Raji (cell line): ENCODE measurements at regions not wholly inside any gene's neighbourhood (a gene's known extent, or its start where the extent isn't known, plus 50 kb on each side); places are given as distances from the start of the nearest gene placed in this dataset.

Source experiments
- POLR2A ChIP-seq: IDR thresholded peaks from 2 replicates; pipeline ENCODE4 v1.6.1; 2011; ENCODE audit warnings: low read depth, low read length, control low read depth; ENCODE audit not compliant: insufficient read depth

GRCh38 chr17:34156401-34156740 lies 98.7 kb upstream of the CCL2 start:
- TF ChIP-seq POLR2A, result no peak

GRCh38 chr17:34156741-34157589 lies 98.1 kb upstream of the CCL2 start:
- no peak for TF ChIP-seq POLR2A

DNA sequence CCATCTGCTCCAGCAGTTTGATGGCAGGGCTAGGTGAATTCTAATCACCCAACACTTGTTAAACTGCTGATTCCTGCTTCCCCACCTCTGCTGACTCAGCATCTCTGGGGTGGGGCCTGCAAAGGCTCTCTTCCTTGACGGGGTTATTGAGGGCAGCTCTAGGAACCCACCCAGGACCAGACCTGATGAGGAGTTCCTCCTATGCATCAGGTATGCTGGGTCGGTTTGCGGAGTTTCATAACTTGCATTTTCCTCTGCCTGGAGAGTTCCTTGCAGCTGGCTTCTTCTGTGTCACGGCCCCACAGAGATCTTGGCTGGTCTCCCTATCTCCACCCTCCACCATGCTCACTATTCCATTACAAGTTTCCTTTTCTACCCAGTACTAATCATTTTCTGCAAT lies 93.4 kb upstream of the CCL2 start:
- TF ChIP-seq POLR2A, result no peak

GRCh38 chr17:34163123-34163522 lies 92.0 kb upstream of the CCL2 start:
- no peak for TF ChIP-seq POLR2A

GRCh38 chr17:34163646-34164045 lies 91.4 kb upstream of the CCL2 start:
- TF ChIP-seq POLR2A, result no peak

DNA sequence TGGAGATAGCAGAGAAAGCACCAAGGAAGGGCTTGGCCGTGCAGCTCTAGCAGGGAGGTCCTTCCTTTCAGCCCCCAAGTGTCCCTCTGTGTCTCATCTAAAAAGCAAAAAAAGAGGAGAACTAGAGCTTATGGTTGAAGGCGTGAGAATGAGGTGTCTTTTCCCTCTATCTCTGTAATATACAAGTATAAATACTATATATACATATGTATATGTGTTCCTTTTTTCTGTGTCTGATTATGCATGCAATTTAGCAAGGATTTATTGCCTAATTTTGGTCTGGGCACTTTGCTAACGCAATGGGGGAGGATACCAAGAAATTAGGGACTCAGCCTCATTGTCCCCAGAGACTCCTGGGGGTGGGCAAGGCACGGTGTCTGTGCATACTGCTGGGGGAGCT lies 90.2 kb upstream of the CCL2 start:
- no peak for TF ChIP-seq POLR2A

DNA sequence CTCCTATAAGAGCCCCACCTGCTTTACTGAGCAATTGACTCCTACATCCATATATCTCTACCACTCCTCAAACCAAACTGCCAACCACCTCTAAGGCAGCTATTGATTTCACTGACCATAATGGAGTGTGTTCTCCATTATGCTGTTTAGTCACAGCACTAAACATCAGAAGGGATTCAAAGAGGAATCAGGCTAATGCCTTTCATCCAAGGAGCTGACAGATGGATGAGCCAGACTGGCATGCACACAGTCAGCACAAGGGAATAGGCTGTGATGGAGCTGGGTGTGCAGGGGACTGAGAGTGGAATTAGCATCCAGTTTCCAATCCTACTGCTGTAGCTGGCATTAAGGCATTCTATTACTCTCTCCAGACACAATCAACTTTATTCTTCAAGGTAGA lies 88.7 kb upstream of the CCL2 start:
- TF ChIP-seq POLR2A, result no peak

DNA sequence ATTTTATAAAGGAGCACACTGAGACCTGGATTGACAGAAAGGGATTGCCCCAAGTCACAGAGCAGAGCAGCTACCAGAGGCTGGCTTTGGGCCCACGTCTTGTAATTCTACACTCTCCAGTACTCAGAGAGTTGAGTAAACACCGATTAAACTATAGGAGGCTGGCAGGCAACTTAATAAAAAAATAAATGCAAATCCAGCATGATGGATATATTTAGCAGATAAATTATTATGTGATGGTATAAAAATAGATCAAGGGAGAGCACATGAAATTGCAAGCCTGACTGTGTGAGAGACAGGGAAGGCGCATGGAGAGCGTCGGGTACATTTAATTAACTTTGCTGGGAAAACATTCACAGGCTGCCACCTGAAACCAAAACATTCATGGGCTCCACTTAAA lies 87.7 kb upstream of the CCL2 start:
- TF ChIP-seq POLR2A, result no peak

- TF ChIP-seq POLR2A, result no peak
Measured at GRCh38 chr17:34168989-34169388, 86.1 kb upstream of the CCL2 start.

DNA sequence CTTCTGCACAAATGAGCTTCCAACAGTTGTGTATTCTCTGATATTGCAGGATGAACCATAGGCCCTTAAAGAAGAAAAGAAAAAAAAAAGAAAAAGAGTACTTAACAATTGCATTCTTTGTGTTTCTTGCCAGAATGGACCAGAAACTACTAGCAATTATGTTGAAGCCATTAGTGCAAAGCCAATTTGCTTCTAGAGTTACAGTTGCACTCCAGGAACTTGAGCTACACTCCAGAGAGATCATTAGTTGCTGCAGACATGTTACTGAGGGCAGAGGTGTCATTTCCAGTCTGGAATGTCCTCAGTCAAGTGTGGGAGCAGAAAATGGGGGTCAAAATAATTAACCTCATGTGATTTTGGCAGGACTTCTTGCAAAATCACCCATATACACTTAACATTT lies 85.6 kb upstream of the CCL2 start:
- TF ChIP-seq POLR2A, result no peak

- no peak for TF ChIP-seq POLR2A
Measured at GRCh38 chr17:34171245-34171818, 83.8 kb upstream of the CCL2 start.

DNA sequence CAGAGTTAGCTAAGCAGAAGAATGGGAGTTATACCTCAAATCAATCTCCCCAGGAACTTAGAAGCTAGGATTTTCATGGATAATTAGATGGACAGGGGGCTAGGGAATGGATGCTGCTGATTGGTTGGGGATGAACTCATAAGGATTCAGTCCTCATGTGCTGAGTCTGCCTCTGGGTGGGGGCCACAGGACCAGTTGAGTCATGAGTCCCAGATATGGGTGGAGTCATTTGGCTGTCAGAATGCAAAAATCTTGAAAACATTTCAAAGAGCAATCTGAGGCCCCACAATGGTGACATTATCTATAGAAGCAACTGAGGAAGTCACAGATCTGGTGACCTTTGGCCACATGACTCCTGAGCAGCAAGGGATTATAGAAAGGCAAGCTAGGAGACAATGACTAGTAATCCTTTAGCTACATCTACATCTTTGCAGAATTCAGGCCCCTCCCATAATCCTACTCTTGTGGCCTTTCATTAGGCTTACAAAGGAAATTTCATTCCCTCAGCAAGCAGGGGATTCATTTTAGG lies 82.6 kb upstream of the CCL2 start:
- TF ChIP-seq POLR2A, result no peak

- no peak for TF ChIP-seq POLR2A
Measured at GRCh38 chr17:34173241-34173640, 81.8 kb upstream of the CCL2 start.

DNA sequence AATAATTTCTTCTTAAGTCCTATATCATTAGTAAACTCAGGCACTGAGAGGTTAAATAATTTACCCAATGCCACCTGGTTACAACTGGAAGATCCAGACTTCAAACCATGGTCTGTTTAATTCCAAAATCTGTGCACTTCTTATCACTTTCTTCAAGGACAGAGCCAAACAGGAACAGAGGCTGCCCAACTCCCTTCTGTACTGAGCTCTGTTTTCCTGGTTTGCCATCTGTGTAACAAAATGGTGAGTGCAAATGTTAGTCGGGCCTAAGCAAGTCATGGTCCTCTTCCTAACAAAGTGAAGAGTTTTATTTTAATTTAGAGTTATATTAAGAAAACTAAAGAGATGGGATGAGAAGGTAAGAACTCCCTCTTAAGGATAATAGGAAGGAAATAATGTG lies 80.6 kb upstream of the CCL2 start:
- TF ChIP-seq POLR2A, result no peak

GRCh38 chr17:34176440-34176839 lies 78.6 kb upstream of the CCL2 start:
- TF ChIP-seq POLR2A, result no peak

DNA sequence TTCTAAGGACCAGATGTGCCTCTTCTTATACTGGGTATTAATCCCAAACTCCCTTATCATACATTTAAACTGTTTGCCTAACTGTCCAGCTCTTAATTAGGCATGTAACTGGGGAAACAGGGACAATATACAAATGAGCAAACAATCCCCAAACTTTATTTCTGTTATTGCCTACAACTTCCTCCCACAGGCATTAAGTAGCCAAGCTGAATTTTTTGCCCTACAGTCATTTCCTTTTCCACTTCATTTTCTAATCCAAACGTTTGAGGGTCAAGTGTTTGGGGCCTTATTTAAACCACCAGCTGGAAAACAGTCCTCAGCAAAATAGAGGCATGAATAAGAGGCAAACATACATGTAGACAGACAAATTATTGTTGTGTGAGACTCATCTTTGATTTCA lies 77.4 kb upstream of the CCL2 start:
- no peak for TF ChIP-seq POLR2A

DNA sequence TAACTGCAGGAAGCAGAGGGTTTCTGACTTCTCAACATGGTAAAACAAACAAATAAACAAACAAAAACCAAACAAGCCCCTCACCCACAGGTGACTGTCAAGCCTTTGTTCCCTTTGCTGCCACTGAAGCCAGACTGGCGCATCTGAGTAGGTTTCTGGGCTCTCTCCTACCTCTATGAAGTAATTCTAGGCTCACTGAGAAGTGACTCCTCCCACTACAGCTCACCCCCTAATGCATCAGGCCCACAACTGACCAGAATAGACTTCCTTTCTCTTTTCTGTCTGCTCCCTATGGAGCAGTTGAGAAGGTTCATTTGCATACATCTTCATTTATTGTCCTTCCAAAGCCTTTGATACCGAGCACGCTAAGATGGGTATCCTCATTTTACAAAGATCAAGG lies 77.0 kb upstream of the CCL2 start:
- TF ChIP-seq POLR2A, result no peak

- TF ChIP-seq POLR2A, result no peak
Measured at GRCh38 chr17:34182036-34182803, 72.9 kb upstream of the CCL2 start.
